NCI-H1436 treated with DMSO at 0.1 percent for 48 hours (cell line): ENCODE measurements at regions not wholly inside any gene's neighbourhood (a gene's known extent, or its start where the extent isn't known, plus 50 kb on each side); places are given as distances from the start of the nearest gene placed in this dataset.

Experiments
- DNase-seq: peaks from one replicate; lab custom pipeline; 2025; lab: John Stamatoyannopoulos, UW

GRCh38 chr5:56512313-56512996 is 279.3 kb upstream of the ANKRD55 start:
- no peak for DNase-seq

- DNase-seq: no peak
Measured at GRCh38 chr5:56511326-56511841, 278.3 kb upstream of the ANKRD55 start.

- no peak for DNase-seq
Measured at GRCh38 chr5:56508249-56508648, 275.1 kb upstream of the ANKRD55 start.

- no peak for DNase-seq
Measured at GRCh38 chr5:56507351-56507930, 274.3 kb upstream of the ANKRD55 start.

- no peak for DNase-seq
Measured at GRCh38 chr5:56506211-56506965, 273.3 kb upstream of the ANKRD55 start.

GRCh38 chr5:56503929-56504328 is 270.8 kb upstream of the ANKRD55 start:
- DNase-seq: no peak

- no peak for DNase-seq
Measured at GRCh38 chr5:56501781-56502557, 268.8 kb upstream of the ANKRD55 start.

- no peak for DNase-seq
Measured at GRCh38 chr5:56499901-56500300, 266.8 kb upstream of the ANKRD55 start.

GRCh38 chr5:56499491-56499890 is 266.4 kb upstream of the ANKRD55 start:
- DNase-seq: no peak

GRCh38 chr5:56498759-56499395 is 265.7 kb upstream of the ANKRD55 start:
- no peak for DNase-seq

GRCh38 chr5:56496581-56497063 is 263.5 kb upstream of the ANKRD55 start:
- DNase-seq: no peak

- no peak for DNase-seq
Measured at GRCh38 chr5:56494300-56494731, 261.2 kb upstream of the ANKRD55 start.

- DNase-seq: no peak
Measured at GRCh38 chr5:56493766-56494165, 260.6 kb upstream of the ANKRD55 start.

- no peak for DNase-seq
Measured at GRCh38 chr5:56493308-56493707, 260.2 kb upstream of the ANKRD55 start.

GRCh38 chr5:56492812-56493211 is 259.7 kb upstream of the ANKRD55 start:
- no peak for DNase-seq

GRCh38 chr5:56490971-56491468 is 257.9 kb upstream of the ANKRD55 start:
- no peak for DNase-seq

- DNase-seq: no peak
Measured at GRCh38 chr5:56489272-56489671, 256.1 kb upstream of the ANKRD55 start.

- no peak for DNase-seq
Measured at GRCh38 chr5:56487528-56488115, 254.5 kb upstream of the ANKRD55 start.

- DNase-seq: no peak
Measured at GRCh38 chr5:56482363-56482762, 249.2 kb upstream of the ANKRD55 start.

- DNase-seq: no peak
Measured at GRCh38 chr5:56481428-56482357, 248.6 kb upstream of the ANKRD55 start.
